MM.1S (cell line): ENCODE measurements at regions not wholly inside any gene's neighbourhood (a gene's known extent, or its start where the extent isn't known, plus 50 kb on each side); places are given as distances from the start of the nearest gene placed in this dataset.

Experiments used
- DNase-seq: peaks from one replicate; pipeline ENCODE4 v3.0.0-alpha.2; 2015
- H2AFZ ChIP-seq: fragments of 300-600 bp; sonication (generic); 2 replicates; pipeline ENCODE4 v1.6.0; 2016; ENCODE audit warnings: antibody characterized with exemption, low read length
- H3F3A ChIP-seq: fragments of 300-600 bp; sonication (generic); 2 replicates; pipeline ENCODE4 v1.6.1; 2016; ENCODE audit warnings: mild to moderate bottlenecking, antibody characterized with exemption, low read length, moderate library complexity, mixed read lengths; ENCODE audit not compliant: insufficient read depth
- H3K27ac ChIP-seq: fragments of 300-600 bp; sonication (generic); 2 replicates; pipeline ENCODE4 v1.5.1; 2016; ENCODE audit warnings: mild to moderate bottlenecking, low read length
- H3K27me3 ChIP-seq: fragments of 300-600 bp; sonication (generic); replicated peaks from 2 replicates; pipeline ENCODE4 v1.6.0; 2016; ENCODE audit warnings: low read length; ENCODE audit not compliant: insufficient read depth
- H3K36me3 ChIP-seq: fragments of 300-600 bp; sonication (generic); replicated peaks from 2 replicates; pipeline ENCODE4 v1.6.1; 2016; ENCODE audit warnings: mild to moderate bottlenecking, low read length, mixed read lengths; ENCODE audit not compliant: insufficient read depth
- H3K4me1 ChIP-seq: fragments of 300-600 bp; sonication (generic); 2 replicates; pipeline ENCODE4 v1.6.1; 2016; ENCODE audit warnings: low read length, mixed read lengths
- H3K4me2 ChIP-seq: fragments of 300-600 bp; sonication (generic); 2 replicates; pipeline ENCODE4 v1.6.0; 2016; ENCODE audit warnings: low read depth, low read length
- H3K4me3 ChIP-seq: fragments of 300-600 bp; sonication (generic); 2 replicates; pipeline ENCODE4 v1.5.1; 2016; ENCODE audit warnings: low read length, mixed read lengths
- H3K79me2 ChIP-seq: fragments of 300-600 bp; sonication (generic); 2 replicates; pipeline ENCODE4 v1.6.1; 2016; ENCODE audit warnings: mixed run types, low read length, mixed read lengths
- H3K9ac ChIP-seq: fragments of 300-600 bp; sonication (generic); 2 replicates; pipeline ENCODE4 v1.6.1; 2016; ENCODE audit warnings: low read length, mixed read lengths
- H3K9me2 ChIP-seq: fragments of 300-600 bp; sonication (generic); replicated peaks from 2 replicates; pipeline ENCODE4 v1.6.1; 2016; ENCODE audit warnings: mild to moderate bottlenecking, low read length, mixed read lengths; ENCODE audit not compliant: insufficient read depth
- H3K9me3 ChIP-seq: fragments of 300-600 bp; sonication (generic); replicated peaks from 2 replicates; pipeline ENCODE4 v1.6.1; 2016; ENCODE audit warnings: mild to moderate bottlenecking, low read length, mixed read lengths; ENCODE audit not compliant: insufficient read depth
- H4K20me1 ChIP-seq: fragments of 300-600 bp; sonication (generic); 2 replicates; pipeline ENCODE4 v1.6.1; 2016; ENCODE audit warnings: mild to moderate bottlenecking, low read length, moderate library complexity, mixed read lengths; ENCODE audit not compliant: insufficient read depth
- EZH2 ChIP-seq: fragments of 300-600 bp; sonication (generic); optimal IDR thresholded peaks from 2 replicates; pipeline ENCODE3; 2017; ENCODE audit warnings: low read depth, mild to moderate bottlenecking, antibody characterized with exemption, low read length, mixed read lengths
- EZH2phosphoT487 ChIP-seq: fragments of 300-600 bp; sonication (generic); IDR thresholded peaks from 2 replicates; pipeline ENCODE4 v1.6.1; 2018; ENCODE audit warnings: antibody characterized with exemption, low read length
- TF ChIP-seq, protein P1 (sequence below): fragments of 300-600 bp; sonication (generic); IDR thresholded peaks from 2 replicates; pipeline ENCODE4 v1.5.1; 2016; ENCODE audit warnings: antibody characterized with exemption, low read length, mixed read lengths

DNA sequence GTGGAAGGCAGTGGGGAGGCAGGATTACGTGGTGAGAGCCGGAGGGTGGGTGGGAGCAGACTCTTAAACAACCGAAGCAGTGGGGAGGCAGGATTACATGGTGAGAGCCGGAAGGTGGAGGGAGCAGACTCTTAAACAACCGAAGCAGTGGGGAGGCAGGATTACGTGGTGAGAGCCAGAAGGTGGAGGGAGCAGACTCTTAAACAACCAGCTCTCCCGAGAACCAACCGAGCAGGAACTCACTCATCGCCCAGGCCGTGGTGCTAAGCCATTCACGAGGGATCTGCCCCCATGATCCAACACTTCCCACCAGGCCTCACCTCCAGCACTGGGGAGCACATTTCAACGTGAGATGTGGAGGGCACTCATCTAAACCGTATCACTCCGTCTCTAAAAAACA, 87.7 kb downstream of the RTP5 start:
- no peak overlapping the region for H3K4me2 ChIP-seq
- H3K4me1 ChIP-seq, result no peaks in the 10 kb centered on the region
- no peaks in the 10 kb centered on the region for H3K36me3 ChIP-seq
- H3F3A ChIP-seq, result no peaks in the 10 kb centered on the region
- no peaks in the 10 kb centered on the region for H3K9me3 ChIP-seq
- no peak overlapping the region for H2AFZ ChIP-seq
- DNase-seq, result no peak
- H4K20me1 ChIP-seq, result no peaks in the 10 kb centered on the region
- H3K27me3 ChIP-seq, result no peaks in the 10 kb centered on the region
- no peaks in the 10 kb centered on the region for H3K79me2 ChIP-seq
- TF ChIP-seq EZH2phosphoT487 (no peak), EZH2 (no peak)
- TF ChIP-seq, protein P1, sequence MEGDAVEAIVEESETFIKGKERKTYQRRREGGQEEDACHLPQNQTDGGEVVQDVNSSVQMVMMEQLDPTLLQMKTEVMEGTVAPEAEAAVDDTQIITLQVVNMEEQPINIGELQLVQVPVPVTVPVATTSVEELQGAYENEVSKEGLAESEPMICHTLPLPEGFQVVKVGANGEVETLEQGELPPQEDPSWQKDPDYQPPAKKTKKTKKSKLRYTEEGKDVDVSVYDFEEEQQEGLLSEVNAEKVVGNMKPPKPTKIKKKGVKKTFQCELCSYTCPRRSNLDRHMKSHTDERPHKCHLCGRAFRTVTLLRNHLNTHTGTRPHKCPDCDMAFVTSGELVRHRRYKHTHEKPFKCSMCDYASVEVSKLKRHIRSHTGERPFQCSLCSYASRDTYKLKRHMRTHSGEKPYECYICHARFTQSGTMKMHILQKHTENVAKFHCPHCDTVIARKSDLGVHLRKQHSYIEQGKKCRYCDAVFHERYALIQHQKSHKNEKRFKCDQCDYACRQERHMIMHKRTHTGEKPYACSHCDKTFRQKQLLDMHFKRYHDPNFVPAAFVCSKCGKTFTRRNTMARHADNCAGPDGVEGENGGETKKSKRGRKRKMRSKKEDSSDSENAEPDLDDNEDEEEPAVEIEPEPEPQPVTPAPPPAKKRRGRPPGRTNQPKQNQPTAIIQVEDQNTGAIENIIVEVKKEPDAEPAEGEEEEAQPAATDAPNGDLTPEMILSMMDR, result no peak
- H3K9me2 ChIP-seq, result no peaks in the 10 kb centered on the region
- H3K9ac ChIP-seq, result no peak overlapping the region
- no peak overlapping the region for H3K4me3 ChIP-seq
- H3K27ac ChIP-seq, result no peak overlapping the region

DNA sequence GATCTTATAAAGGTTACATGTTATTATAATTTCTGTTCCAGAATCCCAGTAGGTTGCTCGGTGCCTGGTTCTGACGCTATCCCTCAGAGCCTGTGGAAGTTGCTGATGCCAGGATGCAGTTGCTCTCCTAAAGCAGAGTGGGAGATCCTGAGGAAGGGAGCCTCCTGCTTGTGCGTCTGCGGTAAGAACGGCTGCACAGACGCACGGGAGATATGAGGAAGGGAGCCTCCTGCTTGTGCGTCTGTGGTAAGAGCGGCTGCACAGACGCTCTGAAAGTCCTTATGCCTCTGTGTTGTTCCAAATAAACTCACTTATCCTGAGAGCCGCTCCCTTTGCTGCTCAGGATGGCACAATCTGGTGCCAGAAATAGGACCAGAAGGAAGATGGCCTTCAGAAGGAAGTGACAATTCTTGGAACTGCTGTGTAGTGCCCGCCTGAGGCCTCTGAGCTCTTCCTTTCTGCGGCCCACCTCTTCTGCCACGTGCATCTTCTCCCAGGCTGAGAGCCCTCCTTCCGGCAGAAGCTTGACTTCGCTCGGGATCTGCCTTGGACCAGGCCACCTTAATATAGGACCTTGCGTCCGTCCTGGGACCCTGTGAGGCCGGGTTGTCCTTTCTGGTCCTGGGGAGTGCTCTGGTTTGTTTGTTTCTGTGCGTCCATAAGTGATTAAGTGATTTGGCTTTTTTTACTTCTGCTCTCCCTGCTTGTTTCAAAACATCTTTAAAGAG, 89.5 kb downstream of the RTP5 start:
- no peaks in the 10 kb centered on the region for H3K27me3 ChIP-seq
- TF ChIP-seq EZH2 (no peak), EZH2phosphoT487 (no peak)
- TF ChIP-seq, protein P1, result no peak
- no peak overlapping the region for H3K9ac ChIP-seq
- H3K36me3 ChIP-seq, result no peaks in the 10 kb centered on the region
- H3K9me3 ChIP-seq, result no peaks in the 10 kb centered on the region
- H3K4me3 ChIP-seq, result no peak overlapping the region
- H3F3A ChIP-seq, result no peaks in the 10 kb centered on the region
- H4K20me1 ChIP-seq, result no peaks in the 10 kb centered on the region
- H3K27ac ChIP-seq, result no peak overlapping the region
- no peaks in the 10 kb centered on the region for H3K9me2 ChIP-seq
- no peaks in the 10 kb centered on the region for H3K79me2 ChIP-seq
- H3K4me1 ChIP-seq, result no peaks in the 10 kb centered on the region
- no peak overlapping the region for H2AFZ ChIP-seq
- no peak for DNase-seq
- no peak overlapping the region for H3K4me2 ChIP-seq

GRCh38 chr2:241959751-241960269, 90.3 kb downstream of the RTP5 start:
- no peaks in the 10 kb centered on the region for H4K20me1 ChIP-seq
- H3K9me2 ChIP-seq, result no peaks in the 10 kb centered on the region
- no peaks in the 10 kb centered on the region for H3K27me3 ChIP-seq
- H3K4me2 ChIP-seq, result no peak overlapping the region
- no peaks in the 10 kb centered on the region for H3K4me1 ChIP-seq
- TF ChIP-seq EZH2 (no peak), EZH2phosphoT487 (no peak)
- TF ChIP-seq, protein P1, result no peak
- H3K27ac ChIP-seq, result no peak overlapping the region
- no peaks in the 10 kb centered on the region for H3K9me3 ChIP-seq
- H3K4me3 ChIP-seq, result no peak overlapping the region
- H3K9ac ChIP-seq, result no peak overlapping the region
- H3F3A ChIP-seq, result no peaks in the 10 kb centered on the region
- no peaks in the 10 kb centered on the region for H3K79me2 ChIP-seq
- DNase-seq, result no peak
- H2AFZ ChIP-seq, result no peak overlapping the region
- no peaks in the 10 kb centered on the region for H3K36me3 ChIP-seq
